Upper lobe of right lung (tissue), 1 donor: ENCODE measurements at regions not wholly inside any gene's neighbourhood (a gene's known extent, or its start where the extent isn't known, plus 50 kb on each side); places are given as distances from the start of the nearest gene placed in this dataset.
A peak's percentile ranks its signal among the peaks of the same experiment; 100 is the strongest.

Source experiments
- ATAC-seq: fragments of 200-7000 bp; cut with Tn5 transposase; one replicate; pipeline ENCODE4 v1.9.1; 2020; ENCODE audit warnings: mild to moderate bottlenecking, moderate library complexity
- DNase-seq: peaks from one replicate; pipeline ENCODE4 v3.0.0-alpha.2; 2020
- H3K27ac ChIP-seq: fragments of 200-600 bp; one replicate; pipeline ENCODE4 v1.8.0; 2022
- H3K27me3 ChIP-seq: fragments of 200-600 bp; one replicate; pipeline ENCODE4 v1.8.0; 2022; ENCODE audit warnings: mild to moderate bottlenecking
- H3K36me3 ChIP-seq: fragments of 200-600 bp; one replicate; pipeline ENCODE4 v1.8.0; 2022
- H3K4me1 ChIP-seq: fragments of 200-600 bp; one replicate; pipeline ENCODE4 v1.8.0; 2022
- H3K4me3 ChIP-seq: fragments of 200-600 bp; one replicate; pipeline ENCODE4 v1.8.0; 2022; ENCODE audit warnings: mild to moderate bottlenecking
- H3K9me3 ChIP-seq: fragments of 200-600 bp; one replicate; pipeline ENCODE4 v1.8.0; 2022
- intact Hi-C: fragments of 100-400 bp; cut with DNase I; formaldehyde crosslinking; loops from one replicate; pipeline ENCODE4 v1.11.0; 2022
- TF ChIP-seq, protein P1 (sequence below): fragments of 200-600 bp; IDR thresholded peaks from one replicate; pipeline ENCODE4 v1.8.0; 2022; ENCODE audit warnings: antibody characterized with exemption
- donor health status: DM: no; HTN: yes; CAD: no; lungs with severe emphysema.

- TF ChIP-seq, protein P1, sequence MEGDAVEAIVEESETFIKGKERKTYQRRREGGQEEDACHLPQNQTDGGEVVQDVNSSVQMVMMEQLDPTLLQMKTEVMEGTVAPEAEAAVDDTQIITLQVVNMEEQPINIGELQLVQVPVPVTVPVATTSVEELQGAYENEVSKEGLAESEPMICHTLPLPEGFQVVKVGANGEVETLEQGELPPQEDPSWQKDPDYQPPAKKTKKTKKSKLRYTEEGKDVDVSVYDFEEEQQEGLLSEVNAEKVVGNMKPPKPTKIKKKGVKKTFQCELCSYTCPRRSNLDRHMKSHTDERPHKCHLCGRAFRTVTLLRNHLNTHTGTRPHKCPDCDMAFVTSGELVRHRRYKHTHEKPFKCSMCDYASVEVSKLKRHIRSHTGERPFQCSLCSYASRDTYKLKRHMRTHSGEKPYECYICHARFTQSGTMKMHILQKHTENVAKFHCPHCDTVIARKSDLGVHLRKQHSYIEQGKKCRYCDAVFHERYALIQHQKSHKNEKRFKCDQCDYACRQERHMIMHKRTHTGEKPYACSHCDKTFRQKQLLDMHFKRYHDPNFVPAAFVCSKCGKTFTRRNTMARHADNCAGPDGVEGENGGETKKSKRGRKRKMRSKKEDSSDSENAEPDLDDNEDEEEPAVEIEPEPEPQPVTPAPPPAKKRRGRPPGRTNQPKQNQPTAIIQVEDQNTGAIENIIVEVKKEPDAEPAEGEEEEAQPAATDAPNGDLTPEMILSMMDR, result no peak
Measured at GRCh38 chr6:112839525-112839961, 492.4 kb downstream of the RFPL4B start.

DNA sequence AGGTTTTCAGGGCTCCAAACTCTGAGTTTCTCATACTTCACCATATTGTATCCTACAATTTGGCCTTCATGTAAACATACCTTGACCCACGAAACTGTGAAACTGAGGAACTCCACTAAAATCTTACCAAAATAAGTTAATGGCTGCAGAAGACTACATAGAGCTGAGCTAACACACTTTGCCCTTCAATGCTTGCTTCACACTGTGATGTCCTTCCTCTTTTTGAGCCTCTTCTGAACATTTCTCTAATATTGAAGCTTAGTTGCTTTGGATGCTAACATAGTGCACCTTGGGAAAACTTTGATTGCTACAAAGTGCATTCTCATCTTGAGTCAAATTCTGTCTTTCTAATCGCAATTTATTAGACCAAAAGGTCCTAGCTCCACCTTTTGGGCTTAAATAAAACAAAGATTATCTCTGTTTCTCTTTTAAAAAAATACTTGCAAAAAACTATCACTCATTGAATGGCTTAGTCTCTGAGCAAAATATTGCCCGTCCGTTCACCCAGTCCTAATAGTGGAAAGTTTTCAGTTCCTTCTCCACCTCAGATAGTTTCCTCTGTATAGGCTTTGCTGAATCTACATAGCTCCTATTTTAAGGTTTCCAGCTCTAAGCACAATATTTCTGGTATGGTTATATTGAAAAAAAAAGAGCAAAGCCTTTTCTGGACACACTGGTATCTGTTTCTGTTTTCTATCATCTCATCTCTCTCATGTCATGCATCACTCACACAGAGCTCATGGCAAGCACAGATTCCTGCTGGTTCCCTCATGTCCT lies 494.6 kb downstream of the RFPL4B start:
- H3K27ac ChIP-seq, result no peak overlapping the region
- TF ChIP-seq, protein P1, result no peak
- no peak for DNase-seq
- H3K27me3 ChIP-seq, result no peaks in the 10 kb centered on the region
- no peaks in the 10 kb centered on the region for H3K36me3 ChIP-seq
- intact Hi-C loops, result no loop called here
- H3K9me3 ChIP-seq, result no peaks in the 10 kb centered on the region
- ATAC-seq, result no peak
- peaks cover 4% of the 10 kb centered on the region for H3K4me1 ChIP-seq
- H3K4me3 ChIP-seq, result no peak overlapping the region

More at GRCh38 chr6:112839525-112839961, 492.4 kb downstream of the RFPL4B start:
- no peaks in the 10 kb centered on the region for H3K9me3 ChIP-seq
- no peaks in the 10 kb centered on the region for H3K36me3 ChIP-seq
- no peak overlapping the region for H3K27ac ChIP-seq
- H3K4me3 ChIP-seq, result no peak overlapping the region
- intact Hi-C loops, result no loop called here
- peaks cover 4% of the 10 kb centered on the region for H3K4me1 ChIP-seq
- DNase-seq (no peak), ATAC-seq (peak; percentile 25)
- H3K27me3 ChIP-seq, result no peaks in the 10 kb centered on the region

DNA sequence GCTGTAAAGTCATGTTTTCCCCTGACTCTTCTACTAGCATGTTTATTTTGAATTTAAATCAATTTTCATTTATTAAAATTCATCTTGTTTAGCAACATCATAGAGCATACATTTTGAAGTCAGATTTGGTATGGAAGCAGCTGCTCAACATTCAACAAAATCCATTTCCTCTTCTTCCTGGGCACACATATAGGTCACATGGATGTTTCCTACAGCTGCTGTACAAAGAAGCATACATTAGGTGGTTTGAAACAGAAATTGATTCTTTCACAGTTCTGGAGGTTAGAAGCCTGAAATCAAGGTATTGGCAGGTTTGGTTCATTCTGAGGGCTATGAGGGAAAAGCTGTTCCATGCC lies 495.2 kb downstream of the RFPL4B start:
- H3K27ac ChIP-seq, result no peak overlapping the region
- TF ChIP-seq, protein P1, result no peak
- H3K4me3 ChIP-seq, result no peak overlapping the region
- ATAC-seq (no peak), DNase-seq (no peak)
- no peaks in the 10 kb centered on the region for H3K36me3 ChIP-seq
- H3K4me1 ChIP-seq, result peaks cover 4% of the 10 kb centered on the region
- no peaks in the 10 kb centered on the region for H3K27me3 ChIP-seq
- intact Hi-C loops, result no loop called here
- no peaks in the 10 kb centered on the region for H3K9me3 ChIP-seq

DNA sequence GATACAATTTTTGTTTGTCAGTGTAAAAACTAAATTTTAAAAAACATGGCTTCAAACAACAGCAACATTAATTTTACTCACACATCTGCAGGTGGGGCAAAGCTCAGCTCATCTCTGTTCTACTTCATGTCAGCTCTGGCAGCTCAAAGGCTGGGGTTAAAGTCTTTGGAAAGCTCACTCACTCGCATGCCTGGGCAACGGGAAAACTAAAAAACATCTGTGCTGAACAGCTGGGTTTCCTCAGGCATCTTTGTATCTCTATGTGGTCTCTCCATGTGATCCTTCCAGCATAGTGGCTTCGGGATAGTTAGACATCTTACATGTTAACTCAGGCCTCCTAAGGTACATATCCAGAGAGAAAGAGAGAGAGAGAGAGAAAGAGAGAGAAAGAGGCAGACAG lies 499.6 kb downstream of the RFPL4B start:
- TF ChIP-seq, protein P1, result no peak
- ATAC-seq, result no peak
- intact Hi-C loops, result no loop called here
- H3K9me3 ChIP-seq, result no peaks in the 10 kb centered on the region
- H3K36me3 ChIP-seq, result no peaks in the 10 kb centered on the region
- no peak overlapping the region for H3K4me3 ChIP-seq
- no peak for DNase-seq
- no peaks in the 10 kb centered on the region for H3K4me1 ChIP-seq
- no peaks in the 10 kb centered on the region for H3K27me3 ChIP-seq
- H3K27ac ChIP-seq, result no peak overlapping the region

- Histone ChIP-seq H3K9me3 (no peaks in the 10 kb centered on the region), H3K4me3 (no peak overlapping the region), H3K36me3 (no peaks in the 10 kb centered on the region), H3K27ac (no peak overlapping the region), H3K4me1 (no peaks in the 10 kb centered on the region), H3K27me3 (no peaks in the 10 kb centered on the region)
- intact Hi-C loops, result no loop called here
- TF ChIP-seq, protein P1, result no peak
- ATAC-seq (no peak), DNase-seq (no peak)
Measured at GRCh38 chr6:112851146-112851545, 504.0 kb downstream of the RFPL4B start.
